Amniotic stem cell (primary cell): ENCODE measurements at regions not wholly inside any gene's neighbourhood (a gene's known extent, or its start where the extent isn't known, plus 50 kb on each side); places are given as distances from the start of the nearest gene placed in this dataset.
"Not testable (repeated sequence)": the region's sequence is repeated elsewhere in the genome, so short reads cannot be mapped to it uniquely, and the experiment has no call there.

Source experiments
- DNase-seq: peaks from one replicate; lab custom pipeline; 2025; lab: John Stamatoyannopoulos, UW

DNA sequence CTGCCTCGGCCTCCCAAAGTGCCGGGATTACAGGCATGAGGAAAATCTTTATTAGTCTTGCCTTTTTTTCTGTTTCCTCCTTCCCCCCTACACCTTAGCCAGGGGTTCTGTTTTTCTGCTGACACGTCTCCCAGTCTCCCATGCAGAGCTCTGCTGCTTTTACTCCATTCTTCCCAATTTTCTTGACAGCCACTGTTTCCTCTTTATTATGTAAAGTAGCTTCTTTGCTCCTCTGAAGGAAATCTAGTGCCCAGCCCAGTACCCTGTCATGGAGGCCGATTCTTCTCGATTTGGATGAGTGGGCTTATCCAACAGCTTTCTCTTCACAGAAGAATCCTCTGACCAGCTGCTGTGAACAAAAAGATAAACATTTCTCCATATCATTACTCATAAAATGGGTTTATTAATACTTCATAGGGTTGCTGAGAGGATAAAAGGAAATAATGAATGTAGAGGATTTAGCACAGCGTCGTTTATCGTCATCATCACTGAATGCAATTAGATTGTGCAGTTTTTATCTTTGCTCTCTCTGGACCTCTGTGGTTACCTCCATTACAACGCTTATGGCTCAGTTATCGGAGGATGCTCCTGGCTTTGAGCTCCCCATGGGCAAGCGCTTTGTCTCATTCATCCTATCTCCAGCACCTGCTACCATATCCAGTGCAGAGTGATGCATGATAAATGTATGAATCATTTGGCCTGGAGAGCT, 375.6 kb upstream of the C11orf87 start:
- no peak for DNase-seq

DNA sequence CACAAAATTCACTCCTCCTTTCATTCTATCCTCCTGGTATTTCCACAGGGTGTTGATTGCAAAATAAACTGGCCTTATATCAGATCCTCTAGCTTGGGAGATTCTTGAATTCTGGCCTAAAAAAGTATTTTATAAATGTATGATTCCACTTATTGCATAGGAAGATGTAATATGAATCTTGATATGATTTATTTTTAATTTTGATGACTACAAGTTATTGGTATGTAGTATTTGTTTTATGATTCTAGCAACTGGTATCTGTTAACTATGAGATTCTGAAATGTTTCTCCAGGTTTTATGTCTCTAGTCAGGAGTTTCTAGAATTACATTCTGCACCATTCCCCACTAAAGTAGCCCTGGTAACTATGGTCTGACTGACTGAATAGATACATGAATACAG, 373.9 kb upstream of the C11orf87 start:
- no peak for DNase-seq

DNA sequence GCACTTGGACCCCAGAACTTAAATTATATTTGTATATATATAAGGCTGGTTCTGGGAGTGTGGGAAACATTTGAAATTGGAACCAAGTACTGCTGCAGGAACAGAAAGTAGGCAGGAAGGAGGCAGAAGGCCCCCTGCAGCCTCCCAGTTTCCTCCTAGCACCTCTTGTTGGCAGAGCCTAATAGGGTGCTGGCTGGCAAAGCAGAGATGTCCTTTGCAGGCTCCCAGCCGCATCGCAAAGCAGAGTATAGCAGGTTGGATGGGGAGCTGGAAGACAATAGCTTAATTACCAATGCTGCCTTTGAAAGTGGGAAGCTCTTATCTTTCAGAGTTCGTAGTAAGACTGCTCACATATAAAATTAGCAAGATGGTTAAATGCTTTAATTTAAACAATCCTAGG, 370.8 kb upstream of the C11orf87 start:
- no peak for DNase-seq

- DNase-seq: no peak
Measured at GRCh38 chr11:109059402-109059801, 362.6 kb upstream of the C11orf87 start.

DNA sequence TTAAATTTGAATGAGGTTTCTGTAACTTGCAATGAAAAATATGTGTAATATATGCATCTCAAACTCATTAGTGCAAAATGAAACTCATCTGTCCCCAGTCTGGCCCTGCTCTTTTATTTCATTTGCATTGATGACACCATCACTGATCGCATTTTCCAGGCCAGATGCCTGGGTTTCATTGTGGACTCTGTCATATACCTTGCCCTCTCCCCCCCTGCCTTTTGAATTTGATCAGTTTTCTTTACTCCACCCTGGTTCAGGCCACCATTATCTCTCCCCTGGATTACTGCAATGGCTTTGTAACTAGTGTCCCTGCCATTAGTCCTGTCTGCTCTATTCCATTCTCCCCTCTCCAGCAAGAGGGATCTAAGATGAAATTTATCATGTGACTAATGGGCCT, 360.6 kb upstream of the C11orf87 start:
- no peak for DNase-seq

GRCh38 chr11:109062445-109062844, 359.5 kb upstream of the C11orf87 start:
- no peak for DNase-seq

DNA sequence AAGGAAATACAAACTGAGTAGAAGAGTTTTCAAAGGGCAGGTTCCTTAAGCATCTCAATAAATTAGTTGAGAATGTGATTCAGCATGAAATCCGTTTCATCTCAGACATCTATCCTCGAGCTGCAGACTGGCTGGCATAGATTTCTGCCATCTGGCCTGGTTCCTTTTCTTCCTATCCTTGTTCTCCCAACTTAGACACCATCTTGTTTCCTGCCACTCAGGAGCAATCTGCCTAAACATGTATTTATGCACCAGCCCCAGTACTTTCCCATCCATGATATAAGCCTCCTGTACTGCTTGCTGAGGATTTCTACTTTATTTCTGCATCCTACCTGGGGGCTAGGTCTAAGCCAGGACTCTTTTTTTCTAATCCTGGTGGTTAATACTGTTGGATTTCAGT, 359.1 kb upstream of the C11orf87 start:
- DNase-seq: no peak

DNA sequence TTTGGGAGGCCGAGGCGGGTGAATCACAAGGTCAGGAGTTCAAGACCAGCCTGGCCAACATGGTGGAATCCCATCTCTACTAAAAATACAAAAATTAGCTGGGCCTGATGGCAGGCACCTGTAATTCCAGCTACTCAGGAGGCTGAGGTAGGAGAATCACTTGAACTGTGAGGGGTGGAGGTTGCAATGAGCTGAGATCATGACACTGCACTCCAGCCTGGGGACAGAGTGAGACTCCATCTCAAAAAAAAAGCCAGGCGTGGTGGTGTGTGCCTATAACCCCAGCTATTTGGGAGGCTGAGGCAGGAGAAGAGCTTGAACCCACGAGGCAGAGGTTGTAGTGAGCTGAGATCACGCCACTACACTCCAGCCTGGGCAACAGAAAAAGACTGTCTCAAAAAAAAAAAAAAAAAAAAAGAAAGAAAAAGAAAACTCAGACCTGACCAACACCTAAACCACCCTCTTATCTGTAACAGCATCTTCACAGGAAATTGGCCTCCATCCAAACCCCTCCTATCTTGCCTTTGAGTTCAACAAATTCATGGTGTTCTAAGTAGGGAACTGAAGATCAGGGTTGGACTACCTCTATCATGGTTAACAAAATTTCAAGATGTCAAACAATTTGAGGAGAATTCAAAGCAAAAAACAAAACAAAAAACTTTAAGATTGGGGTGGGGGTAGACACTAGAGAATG, 357.2 kb upstream of the C11orf87 start:
- not testable (repeated sequence) for DNase-seq

- DNase-seq: no peak
Measured at GRCh38 chr11:109071262-109071661, 350.7 kb upstream of the C11orf87 start.

GRCh38 chr11:109071712-109072524, 350.1 kb upstream of the C11orf87 start:
- DNase-seq: no peak

DNA sequence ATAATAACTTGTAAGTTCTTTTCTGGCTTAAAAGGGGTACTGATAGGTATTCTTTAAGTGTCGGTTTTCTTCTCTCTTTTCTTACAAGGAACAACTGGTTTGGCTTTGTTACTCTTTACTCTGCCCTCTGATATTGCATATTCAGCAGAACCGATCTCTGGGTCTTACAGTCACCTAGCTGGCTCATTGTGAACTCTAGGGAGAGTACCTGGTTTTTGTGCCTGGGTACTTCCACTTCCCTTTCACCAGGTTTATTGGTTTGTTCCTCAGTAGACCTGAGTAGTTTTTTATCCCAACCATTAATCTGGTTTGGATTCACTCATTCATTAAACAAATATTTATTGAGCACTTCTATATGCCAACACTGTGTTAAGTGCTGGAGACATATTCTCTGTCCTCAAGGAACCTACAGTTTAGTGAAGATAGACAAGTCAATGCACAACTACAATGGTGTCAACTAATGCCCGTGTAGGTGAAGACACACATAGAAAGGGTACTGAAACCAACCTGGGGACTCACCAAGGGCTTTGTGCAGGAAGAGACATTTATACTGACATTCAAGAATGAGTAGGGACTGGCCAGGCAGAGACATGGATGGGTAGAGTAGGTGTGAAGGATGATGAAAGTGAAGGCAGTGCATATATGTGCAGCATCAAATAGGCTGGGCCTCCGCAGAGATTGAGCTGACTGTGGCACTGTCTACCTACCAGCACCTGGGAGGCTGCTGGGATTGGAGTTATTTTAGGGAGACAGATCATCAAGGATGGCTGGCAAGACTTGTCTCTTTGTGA, 348.8 kb upstream of the C11orf87 start:
- DNase-seq: no peak

DNA sequence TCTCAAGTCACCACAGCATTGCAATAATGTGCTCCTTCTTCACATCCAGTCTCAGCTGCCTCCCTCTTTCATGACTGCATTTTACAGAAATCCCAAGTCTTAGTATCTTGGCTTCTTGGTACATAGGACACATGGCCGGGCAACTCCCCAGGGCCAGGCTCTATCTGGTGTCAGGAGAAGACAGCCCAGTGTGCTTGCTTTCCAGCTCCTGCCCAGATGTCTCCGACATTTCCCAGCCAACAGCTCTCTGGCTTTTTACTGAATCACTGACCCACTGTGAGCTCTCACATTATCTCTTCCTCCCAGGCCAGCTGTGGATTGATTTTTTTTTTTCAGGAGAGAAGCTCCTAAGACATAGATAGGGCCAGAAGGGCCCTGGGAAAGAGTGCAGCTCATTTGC, 346.0 kb upstream of the C11orf87 start:
- no peak for DNase-seq

GRCh38 chr11:109076870-109077269, 345.1 kb upstream of the C11orf87 start:
- DNase-seq: no peak

GRCh38 chr11:109077291-109077920, 344.6 kb upstream of the C11orf87 start:
- DNase-seq: no peak

GRCh38 chr11:109085708-109086373, 336.1 kb upstream of the C11orf87 start:
- DNase-seq: peak; percentile 3

GRCh38 chr11:109086931-109087330, 335.1 kb upstream of the C11orf87 start:
- no peak for DNase-seq

GRCh38 chr11:109088086-109088485, 333.9 kb upstream of the C11orf87 start:
- DNase-seq: no peak

- no peak for DNase-seq
Measured at GRCh38 chr11:109089144-109089543, 332.8 kb upstream of the C11orf87 start.

DNA sequence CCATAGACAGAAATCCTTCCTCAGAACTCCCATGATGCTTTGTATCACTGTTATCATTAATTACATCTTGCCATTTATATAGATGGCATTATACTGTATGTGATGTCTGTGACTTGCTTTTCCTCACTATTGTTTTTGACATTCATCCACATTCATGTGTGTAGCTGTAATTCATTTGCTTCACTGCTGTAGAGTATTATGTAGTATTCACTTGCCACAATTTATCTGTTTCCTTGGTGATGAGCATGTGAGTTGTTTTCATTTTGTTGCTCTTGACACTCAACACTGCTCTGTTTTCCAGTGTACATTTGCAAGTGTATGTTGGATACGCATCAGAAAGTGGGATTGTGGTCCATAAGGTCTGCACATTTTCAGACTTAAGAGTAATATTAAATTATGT, 328.6 kb upstream of the C11orf87 start:
- no peak for DNase-seq

DNA sequence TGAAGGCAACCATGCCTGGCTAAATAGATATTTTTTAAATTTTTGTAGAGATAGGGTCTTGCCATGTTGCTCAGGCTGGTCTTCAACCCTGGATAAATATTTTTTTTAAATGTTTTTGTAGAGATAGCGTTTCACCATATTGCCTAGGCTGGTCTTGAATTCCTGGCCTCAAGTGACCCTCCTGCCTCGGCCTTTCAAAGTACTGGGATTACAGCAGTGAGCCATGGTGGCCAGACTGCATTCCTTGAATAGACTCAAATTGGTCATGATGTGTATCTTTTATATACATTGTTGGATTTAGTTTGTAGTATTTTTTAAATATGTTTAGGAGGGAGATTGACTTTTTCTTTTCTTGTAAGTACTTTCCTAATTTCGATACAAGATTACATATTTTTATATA, 325.7 kb upstream of the C11orf87 start:
- no peak for DNase-seq
